ENCODE measurements at regions not wholly inside any gene's neighbourhood (a gene's known extent, or its start where the extent isn't known, plus 50 kb on each side); places are given as distances from the start of the nearest gene placed in this dataset.

- Histone ChIP-seq H3K9ac (replicated peaks in 1 of 4; ENCODE audit: extremely low read depth in 1 of 4, low read depth in 3 of 4, low read length in 3 of 4) (no peak overlapping the region), H2BK15ac (ENCODE audit: low read length) (no peak overlapping the region), H3K4me1 (replicated peaks in 1 of 4; ENCODE audit: control insufficient read depth in 3 of 4, insufficient read depth in 4 of 4, low read length in 3 of 4) (no peaks in the 10 kb centered on the region), H4K20me1 (replicated peaks in 1 of 2; ENCODE audit: control insufficient read depth in 1 of 2, insufficient read depth in 2 of 2, low read length in 2 of 2) (no peaks in the 10 kb centered on the region), H3K56ac (replicated peaks; ENCODE audit: insufficient read length, low read depth, low read length) (no peak overlapping the region), H2AFZ (ENCODE audit: low read length) (no peak overlapping the region), H3K18ac (ENCODE audit: extremely low read depth, low read length) (no peak overlapping the region), H3K79me2 (ENCODE audit: control insufficient read depth in 1 of 2, insufficient read depth in 2 of 2, low read length in 2 of 2) (no peaks in the 10 kb centered on the region), H3K27me3 (replicated peaks in 1 of 4; ENCODE audit: control insufficient read depth in 3 of 4, extremely low read depth in 1 of 4, insufficient read depth in 3 of 4, low read length in 3 of 4) (peaks cover 0 to 1% (median 0%) of the 10 kb centered on the region in 4 experiments; a peak in 1 of 7 replicates), H2BK20ac (ENCODE audit: low read length) (no peak overlapping the region), H3K4ac (replicated peaks; ENCODE audit: insufficient read length, low read depth, low read length) (no peak overlapping the region), H2BK5ac (ENCODE audit: low read depth, low read length) (no peak overlapping the region), H2BK120ac (replicated peaks; ENCODE audit: low read depth, low read length) (no peak overlapping the region), H3K36me3 (ENCODE audit: control insufficient read depth in 2 of 4, insufficient read depth in 4 of 4, low read length in 3 of 4) (no peaks in the 10 kb centered on the region), H3K14ac (ENCODE audit: insufficient read length) (no peak overlapping the region), H3K23me2 (ENCODE audit: low read depth, low read length) (no peaks in the 10 kb centered on the region), H3K27ac (ENCODE audit: low read depth, low read length) (no peak overlapping the region), H2AK5ac (ENCODE audit: low read depth, low read length) (no peak overlapping the region), H3K4me2 (ENCODE audit: insufficient read depth in 1 of 2, low read depth in 2 of 2, low read length in 2 of 2) (no peak overlapping the region), H4K8ac (ENCODE audit: extremely low read depth, insufficient read depth, low read length) (no peak overlapping the region), H3K4me3 (ENCODE audit: extremely low read depth in 1 of 4, insufficient read depth in 2 of 4, low read depth in 3 of 4, low read length in 4 of 4) (no peak overlapping the region), H3K23ac (ENCODE audit: insufficient read length) (no peak overlapping the region), H3K9me3 (ENCODE audit: insufficient read depth in 2 of 2, low read depth in 1 of 2, low read length in 1 of 2) (no peaks in the 10 kb centered on the region), H3K79me1 (ENCODE audit: low read depth, low read length) (no peaks in the 10 kb centered on the region), H4K5ac (ENCODE audit: insufficient read length, low read depth, low read length) (no peak overlapping the region), H2BK12ac (ENCODE audit: low read depth, low read length) (no peak overlapping the region), H4K91ac (replicated peaks; ENCODE audit: insufficient read length, low read length) (no peak overlapping the region)
- WGBS, 2 experiments (ENCODE audit: extremely low coverage in 1 of 2, insufficient coverage in 1 of 2, insufficient read length in 1 of 2, insufficient replicate concordance in 2 of 2, low coverage in 1 of 2, low lambda C conversion rate in 2 of 2, missing lambda C conversion rate in 1 of 2): 94% methylated on average over 4 of the region's 4 CpGs; no CpG with 5 or more reads in 1 of the 2 experiments
- ChIA-PET POLR2A (ENCODE audit: partially characterized antibody) (no interaction called here), CTCF (ENCODE audit: partially characterized antibody) (interaction anchor here (0.9 kb wide), 1 partner anchor 28 kb away, joined by 4 read pairs; no protein-coding TSS in a partner anchor)
- DNase-seq (ENCODE audit: low read depth in 1 of 2, low spot score in 2 of 2): no peak
- FAIRE-seq: no peak
- TF ChIP-seq CBX5 (IDR thresholded peaks at IDR 0.05; ENCODE audit: low read depth, low read length) (no peak), JUND (IDR thresholded peaks at IDR 0.05; ENCODE audit: low read length) (no peak), ZNF274 (IDR thresholded peaks at IDR 0.05; ENCODE audit: borderline replicate concordance, extremely low read depth, low read length) (no peak), CREB1 (IDR thresholded peaks at IDR 0.05) (no peak), SP2 (IDR thresholded peaks at IDR 0.05; ENCODE audit: low read length) (no peak), EGR1 (IDR thresholded peaks at IDR 0.05; ENCODE audit: borderline replicate concordance, low read depth, low read length) (no peak), SUZ12 (IDR thresholded peaks at IDR 0.05; ENCODE audit: low read length) (no peak), SRF (IDR thresholded peaks at IDR 0.05; ENCODE audit: low read depth, low read length) (no peak), RNF2 (IDR thresholded peaks at IDR 0.05; ENCODE audit: borderline replicate concordance, low read depth, low read length, missing control alignments, poor library complexity, severe bottlenecking) (no peak), RXRA (IDR thresholded peaks at IDR 0.05; ENCODE audit: insufficient read depth, low read depth, low read length) (no peak), HDAC6 (IDR thresholded peaks at IDR 0.05; ENCODE audit: low read depth, low read length) (no peak), NANOG (IDR thresholded peaks at IDR 0.05; ENCODE audit: insufficient read depth, low read depth, low read length, poor library complexity, severe bottlenecking) (no peak), SP4 (IDR thresholded peaks at IDR 0.05; ENCODE audit: low read length) (no peak), HDAC2 (IDR thresholded peaks at IDR 0.05; ENCODE audit: borderline replicate concordance in 1 of 2, low read depth in 2 of 2, low read length in 2 of 2) (no peak), RFX5 (IDR thresholded peaks at IDR 0.05; ENCODE audit: borderline replicate concordance, low read depth, low read length) (no peak)
Observed at GRCh38 chr3:104359546-104359945, 1007.2 kb upstream of the ALCAM start.
